NCI-H146 (cell line): ENCODE measurements at regions not wholly inside any gene's neighbourhood (a gene's known extent, or its start where the extent isn't known, plus 50 kb on each side); places are given as distances from the start of the nearest gene placed in this dataset.

Source experiments
- DNase-seq: peaks from one replicate; lab custom pipeline; 2025; lab: John Stamatoyannopoulos, UW

DNA sequence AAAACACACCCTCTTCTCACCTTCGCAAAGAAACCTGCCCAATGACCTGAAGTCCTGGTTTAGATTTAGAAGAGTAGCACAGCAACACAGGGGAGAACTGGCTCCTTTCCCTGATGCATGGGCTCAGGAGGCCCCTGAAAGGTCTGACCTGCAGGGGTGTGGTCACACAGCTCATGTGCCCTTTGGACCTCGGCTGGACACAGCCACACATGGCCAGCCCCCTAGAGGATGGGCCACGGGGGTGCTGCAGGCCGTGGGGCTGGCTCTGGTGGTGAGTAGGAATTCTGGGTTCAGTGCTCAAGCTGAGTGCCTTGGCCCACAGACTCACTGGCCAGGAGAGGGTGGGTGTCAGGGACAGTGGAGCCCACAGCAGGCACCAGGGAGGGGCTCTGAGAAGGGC lies 118.5 kb upstream of the ADCY1 start:
- peak; percentile 39 for DNase-seq

GRCh38 chr7:45456105-45456504 lies 118.1 kb upstream of the ADCY1 start:
- DNase-seq: peak; percentile 46

- no peak for DNase-seq
Observed at GRCh38 chr7:45456747-45457524, 117.2 kb upstream of the ADCY1 start.

- peak; percentile 98 for DNase-seq
Observed at GRCh38 chr7:45457591-45457990, 116.6 kb upstream of the ADCY1 start.

DNA sequence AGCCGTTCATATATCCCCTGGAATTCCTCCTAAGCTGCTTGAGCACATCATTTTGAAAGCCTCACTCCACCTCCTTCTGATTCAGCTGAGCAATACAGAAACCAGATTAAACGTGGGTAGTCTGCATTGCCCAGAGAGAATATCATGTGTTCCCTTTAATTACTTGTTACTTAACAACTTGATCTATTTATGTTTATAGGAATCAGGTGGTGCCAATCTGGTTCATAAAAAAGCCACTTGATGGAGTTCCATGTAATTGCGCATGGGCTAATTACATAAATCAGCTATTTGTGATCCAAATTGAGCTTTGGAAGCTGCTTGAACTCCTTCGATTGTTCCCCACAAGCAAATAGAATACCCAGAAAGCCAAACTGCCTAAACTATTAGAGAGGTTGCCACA lies 114.7 kb upstream of the ADCY1 start:
- DNase-seq: peak; percentile 34

- peak; percentile 35 for DNase-seq
Observed at GRCh38 chr7:45460379-45460778, 113.8 kb upstream of the ADCY1 start.

GRCh38 chr7:45461026-45461425 lies 113.1 kb upstream of the ADCY1 start:
- DNase-seq: no peak

- DNase-seq: no peak
Observed at GRCh38 chr7:45469103-45469502, 105.1 kb upstream of the ADCY1 start.

GRCh38 chr7:45470031-45470430 lies 104.1 kb upstream of the ADCY1 start:
- no peak for DNase-seq

GRCh38 chr7:45479781-45480180 lies 94.4 kb upstream of the ADCY1 start:
- no peak for DNase-seq

DNA sequence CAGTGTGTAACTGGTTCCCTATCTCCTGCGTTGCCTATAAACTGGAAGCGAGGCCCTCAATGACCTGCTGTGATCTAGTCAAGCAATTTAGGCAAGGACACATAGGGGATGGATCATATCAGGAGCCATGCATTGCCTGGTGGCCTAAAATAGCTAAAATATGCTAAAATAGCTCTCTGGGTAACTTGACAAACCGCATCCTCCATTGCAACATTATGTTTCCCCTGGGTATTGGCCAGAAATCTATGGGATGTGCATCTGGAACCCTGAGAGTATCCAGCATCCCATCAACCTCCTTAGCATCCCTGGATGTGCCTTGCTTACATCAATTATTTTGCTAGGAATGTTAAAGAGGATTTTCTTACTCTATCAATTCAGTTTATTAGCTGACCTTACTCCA lies 91.7 kb upstream of the ADCY1 start:
- no peak for DNase-seq

DNA sequence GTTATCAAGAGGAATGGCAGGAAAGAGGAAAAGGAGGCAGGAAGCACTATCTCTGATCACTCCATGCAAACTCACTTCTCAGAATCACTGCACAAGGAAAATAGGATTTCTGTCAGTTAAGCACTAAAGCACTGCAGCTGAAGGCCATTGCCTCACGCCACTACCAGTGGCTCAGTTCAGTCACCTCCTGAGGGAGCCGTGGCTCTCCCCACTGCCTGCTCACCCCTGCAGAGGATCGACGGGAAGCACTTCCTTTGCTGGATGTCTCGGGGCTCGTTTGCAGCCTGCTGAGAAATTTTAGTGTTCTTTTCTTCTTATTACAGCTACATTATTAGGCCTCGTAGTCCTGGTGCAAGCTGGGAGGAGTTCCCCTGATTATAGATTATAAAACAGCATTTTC lies 90.1 kb upstream of the ADCY1 start:
- peak; percentile 88 for DNase-seq

DNA sequence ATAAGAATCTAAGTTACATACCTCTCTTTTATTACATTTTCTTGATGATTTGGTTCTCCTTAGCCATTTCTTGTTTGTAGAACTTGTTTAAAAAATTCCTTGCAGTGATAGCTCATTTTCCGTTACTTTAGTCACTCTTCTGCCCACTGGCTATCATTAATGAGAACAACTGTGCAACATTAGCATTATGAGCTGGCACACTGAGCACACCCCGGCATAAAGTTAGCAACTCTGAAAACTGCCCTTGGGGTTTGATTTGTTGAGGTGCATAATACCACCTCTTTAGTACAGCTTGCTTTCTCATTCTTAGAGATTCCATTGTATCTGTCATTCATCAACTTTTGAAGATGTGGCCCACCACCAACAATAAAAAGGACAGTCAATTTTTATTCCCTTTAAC lies 87.6 kb upstream of the ADCY1 start:
- DNase-seq: no peak

DNA sequence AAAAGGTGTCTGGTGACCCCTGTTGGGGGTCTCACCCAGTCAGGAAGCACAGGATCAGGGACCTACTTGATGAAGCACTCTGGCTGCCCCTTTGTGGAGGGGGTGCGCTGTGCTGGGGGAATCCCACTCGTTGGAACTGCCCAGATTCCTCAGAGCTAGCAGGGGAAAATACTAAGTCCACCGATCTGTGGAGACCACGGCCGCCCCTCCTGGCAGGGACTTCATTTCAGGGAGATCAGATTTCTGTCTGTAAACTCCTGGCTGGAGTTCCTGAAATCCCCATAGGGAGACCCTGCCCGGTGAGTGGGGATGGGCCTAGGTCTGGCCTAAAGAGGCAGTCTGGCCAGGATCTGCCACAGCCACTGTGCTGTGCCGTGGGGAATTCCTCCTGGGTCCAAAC lies 79.3 kb upstream of the ADCY1 start:
- DNase-seq: no peak

DNA sequence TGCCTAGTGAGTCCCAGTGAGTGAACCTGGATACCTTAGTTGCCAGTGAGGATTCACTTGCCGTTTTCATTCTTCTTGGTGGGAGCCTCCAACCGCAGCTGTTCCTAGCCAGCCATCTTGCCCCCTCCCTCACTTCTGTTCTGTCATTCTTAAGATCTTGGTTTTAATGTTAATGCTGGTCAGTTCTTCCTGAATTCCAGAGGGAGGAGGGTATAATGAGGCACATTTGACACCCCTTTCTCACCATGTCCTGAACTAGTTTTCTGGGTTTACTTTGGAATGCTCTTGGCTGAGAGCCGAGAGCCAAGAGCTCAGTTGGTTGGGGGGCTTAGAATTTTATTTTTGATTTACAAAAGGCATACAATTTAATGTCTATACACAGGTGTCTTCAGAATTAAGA lies 78.5 kb upstream of the ADCY1 start:
- DNase-seq: no peak

- no peak for DNase-seq
Observed at GRCh38 chr7:45500257-45500656, 73.9 kb upstream of the ADCY1 start.

DNA sequence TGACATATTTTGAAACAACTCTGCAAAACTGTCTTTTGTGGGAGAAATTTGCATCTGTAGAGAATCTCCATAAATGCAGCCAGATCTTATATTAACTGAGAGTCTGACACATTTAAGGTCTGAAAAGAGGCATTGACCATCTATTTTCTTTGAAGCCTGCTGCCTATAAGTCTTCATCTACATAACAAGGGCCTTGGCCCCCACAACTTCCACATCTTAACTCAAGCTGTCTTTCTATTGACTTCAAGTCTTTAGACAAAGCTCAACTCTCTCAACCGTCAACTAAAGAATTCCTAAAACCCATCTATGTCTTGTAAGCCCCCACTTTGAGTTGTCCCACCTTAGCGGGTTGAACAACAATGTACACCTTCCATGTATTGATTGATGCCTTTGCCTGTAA lies 72.4 kb upstream of the ADCY1 start:
- DNase-seq: no peak

DNA sequence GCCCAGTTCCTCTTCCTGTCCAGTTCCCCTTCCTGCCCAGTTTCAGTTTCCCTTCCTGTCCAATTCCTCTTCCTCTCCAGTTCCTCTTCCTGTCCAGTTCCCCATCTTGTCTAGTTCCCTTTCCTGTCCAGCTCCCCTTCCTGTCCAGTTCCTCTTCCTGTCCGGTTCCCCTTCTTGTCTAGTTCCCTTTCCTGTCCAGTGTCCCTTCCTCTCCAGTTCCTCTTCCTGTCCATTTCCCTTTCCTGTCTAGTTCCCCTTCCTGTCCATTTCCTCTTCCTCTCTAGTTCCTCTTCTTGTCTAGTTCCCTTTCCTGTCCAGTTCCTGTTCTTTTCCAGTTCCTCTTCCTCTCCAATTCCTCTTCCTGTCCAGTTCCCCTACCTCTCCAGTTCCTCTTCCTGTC lies 68.1 kb upstream of the ADCY1 start:
- DNase-seq: no peak

GRCh38 chr7:45509222-45509621 lies 64.9 kb upstream of the ADCY1 start:
- no peak for DNase-seq

DNA sequence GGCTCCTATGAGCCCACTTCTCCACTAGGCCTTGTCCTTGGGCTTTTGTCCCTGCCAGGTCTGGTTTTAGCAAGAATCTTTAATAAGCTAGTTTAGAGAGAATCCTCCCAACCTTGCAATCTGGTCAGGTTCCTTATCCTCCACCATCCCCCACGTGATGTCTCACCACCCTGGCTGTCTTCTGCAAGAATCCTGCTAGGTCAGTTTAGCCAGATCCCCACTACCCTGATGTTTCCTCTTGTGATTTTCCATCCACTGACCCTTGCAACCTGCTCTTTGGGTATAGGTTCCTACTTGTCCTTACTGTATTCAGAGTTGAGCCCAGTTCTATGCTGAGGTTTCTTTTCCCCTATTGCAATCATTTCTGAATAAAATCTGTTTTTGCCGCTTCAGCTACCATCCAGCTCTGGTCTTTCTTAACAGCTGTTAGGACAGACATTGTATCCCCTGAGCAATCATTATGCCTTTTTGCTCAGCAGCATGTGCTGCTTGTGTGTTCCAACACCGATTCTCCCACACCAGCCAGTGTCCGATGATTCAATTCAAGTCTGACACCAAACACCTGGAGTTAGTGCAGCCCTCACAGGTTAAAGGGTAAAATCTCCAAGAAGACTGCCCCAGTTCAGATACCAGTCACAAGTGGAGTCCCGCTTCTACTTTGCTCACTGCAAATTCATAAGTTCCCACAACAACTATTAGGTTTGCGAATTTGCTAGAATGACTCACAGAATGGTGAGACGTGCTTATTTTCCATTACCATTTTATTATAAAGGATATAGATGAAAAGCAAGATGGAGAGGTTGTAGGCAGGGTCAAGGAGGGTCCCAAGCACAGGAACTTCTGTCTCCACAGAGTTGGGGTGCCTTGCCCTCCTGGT lies 62.2 kb upstream of the ADCY1 start:
- no peak for DNase-seq

- no peak for DNase-seq
Observed at GRCh38 chr7:45514944-45515343, 59.2 kb upstream of the ADCY1 start.

GRCh38 chr7:45515346-45515745 lies 58.8 kb upstream of the ADCY1 start:
- DNase-seq: no peak
